Esophagus muscularis mucosa (tissue), 4 donors: ENCODE measurements at regions not wholly inside any gene's neighbourhood (a gene's known extent, or its start where the extent isn't known, plus 50 kb on each side); places are given as distances from the start of the nearest gene placed in this dataset.

Experiments
- EP300 ChIP-seq: sonication (generic); formaldehyde crosslinking; IDR thresholded peaks from one replicate; pipeline ENCODE4 v1.6.1; 2017; ENCODE audit warnings: antibody characterized with exemption
- POLR2A ChIP-seq: fragments of 450-650 bp; IDR thresholded peaks from one replicate; pipeline ENCODE4 v1.6.1; 2017; ENCODE audit warnings: antibody characterized with exemption, moderate library complexity, mild to moderate bottlenecking, low read depth
- POLR2AphosphoS5 ChIP-seq, 2 donors: sonication (generic); formaldehyde crosslinking; IDR thresholded peaks; one replicate each; pipeline ENCODE4 v1.6.1; 2017; ENCODE audit warnings: antibody characterized with exemption in 2 of 2
- TF ChIP-seq, protein P1 (sequence below), 3 experiments: fragments of 200-600 bp in 2 of 3; fragments of 450-650 bp in 1 of 3; sonication (generic) in 2 of 3; IDR thresholded peaks; one replicate each; pipeline ENCODE4 v1.5.1; 2017 to 2019; ENCODE audit warnings: antibody characterized with exemption in 3 of 3, mild to moderate bottlenecking in 2 of 3, moderate library complexity in 1 of 3

DNA sequence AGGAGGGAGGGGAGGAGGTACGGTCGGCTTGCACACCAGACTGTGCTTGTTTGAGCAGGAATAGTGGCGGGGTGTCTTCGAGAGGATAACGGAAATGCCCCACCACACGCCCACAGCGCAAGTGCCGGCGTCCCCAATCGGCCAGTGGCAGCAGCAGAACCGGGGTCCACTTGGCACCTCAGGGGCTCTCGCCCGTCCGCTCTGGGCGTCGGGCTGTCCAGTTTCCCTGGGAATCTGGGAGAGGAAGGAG lies 53.7 kb downstream of the CCDC54 start:
- TF ChIP-seq POLR2AphosphoS5 (IDR thresholded peaks at IDR 0.05) (peak in 1 of 2 donors; percentile 6), POLR2A (no peak), EP300 (no peak)
- TF ChIP-seq, protein P1, sequence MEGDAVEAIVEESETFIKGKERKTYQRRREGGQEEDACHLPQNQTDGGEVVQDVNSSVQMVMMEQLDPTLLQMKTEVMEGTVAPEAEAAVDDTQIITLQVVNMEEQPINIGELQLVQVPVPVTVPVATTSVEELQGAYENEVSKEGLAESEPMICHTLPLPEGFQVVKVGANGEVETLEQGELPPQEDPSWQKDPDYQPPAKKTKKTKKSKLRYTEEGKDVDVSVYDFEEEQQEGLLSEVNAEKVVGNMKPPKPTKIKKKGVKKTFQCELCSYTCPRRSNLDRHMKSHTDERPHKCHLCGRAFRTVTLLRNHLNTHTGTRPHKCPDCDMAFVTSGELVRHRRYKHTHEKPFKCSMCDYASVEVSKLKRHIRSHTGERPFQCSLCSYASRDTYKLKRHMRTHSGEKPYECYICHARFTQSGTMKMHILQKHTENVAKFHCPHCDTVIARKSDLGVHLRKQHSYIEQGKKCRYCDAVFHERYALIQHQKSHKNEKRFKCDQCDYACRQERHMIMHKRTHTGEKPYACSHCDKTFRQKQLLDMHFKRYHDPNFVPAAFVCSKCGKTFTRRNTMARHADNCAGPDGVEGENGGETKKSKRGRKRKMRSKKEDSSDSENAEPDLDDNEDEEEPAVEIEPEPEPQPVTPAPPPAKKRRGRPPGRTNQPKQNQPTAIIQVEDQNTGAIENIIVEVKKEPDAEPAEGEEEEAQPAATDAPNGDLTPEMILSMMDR (IDR thresholded peaks at IDR 0.05) = no peak
